ENCODE measurements at regions not wholly inside any gene's neighbourhood (a gene's known extent, or its start where the extent isn't known, plus 50 kb on each side); places are given as distances from the start of the nearest gene placed in this dataset.

DNA sequence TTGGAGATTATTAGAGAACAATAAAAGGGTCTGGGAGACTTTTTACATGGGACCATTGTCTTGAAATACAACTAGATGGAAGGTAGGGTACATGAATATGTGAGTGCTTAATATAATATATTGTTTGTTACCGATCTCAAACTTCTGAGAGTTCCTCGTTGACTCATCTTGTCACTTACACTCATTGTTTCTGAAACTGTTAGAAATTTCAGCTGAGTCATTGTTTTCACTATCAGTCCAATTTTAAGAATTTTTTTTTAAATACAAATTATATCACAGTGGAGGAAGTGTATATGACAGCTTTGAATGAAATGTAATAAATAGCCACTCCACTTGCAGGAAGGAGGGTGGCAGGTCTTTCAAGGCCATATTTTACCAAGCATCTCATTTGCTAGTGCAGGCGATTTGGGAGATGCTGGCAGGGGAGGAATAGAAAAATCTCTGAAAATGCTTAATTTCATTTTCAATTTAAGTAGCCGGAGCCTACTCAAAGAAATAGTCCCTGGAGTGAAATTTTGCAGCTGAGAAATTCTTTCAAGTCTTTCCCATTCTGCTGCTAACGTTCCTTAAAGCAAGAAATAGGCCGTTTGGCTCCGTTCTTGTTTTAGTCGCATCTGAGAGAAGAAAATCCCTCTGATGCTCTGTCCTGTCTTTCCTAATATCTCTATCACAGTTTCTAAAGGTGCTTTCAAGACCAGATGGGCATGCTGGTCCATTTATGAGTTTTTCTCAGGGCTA is 1404.2 kb upstream of the CELF2 start:
- no peak for FAIRE-seq

DNA sequence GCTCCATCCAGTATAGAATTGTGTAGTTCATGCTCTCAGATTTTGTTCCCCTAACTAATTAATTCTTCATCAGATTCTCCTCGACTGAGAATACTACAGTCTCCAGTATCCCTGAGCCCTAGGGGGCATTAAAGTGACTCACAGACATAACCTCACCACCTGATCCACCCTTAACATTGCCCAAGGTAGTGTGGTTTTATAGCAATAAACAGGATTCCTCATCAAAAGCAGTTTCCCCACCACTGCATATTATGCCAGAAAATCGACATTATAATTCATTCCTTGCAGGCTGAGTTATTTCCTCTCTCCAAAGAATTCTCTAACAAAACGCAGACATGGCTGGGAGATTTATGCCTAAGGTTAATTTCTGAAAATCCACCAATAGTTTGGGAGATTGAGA is 1402.5 kb upstream of the CELF2 start:
- no peak for FAIRE-seq

DNA sequence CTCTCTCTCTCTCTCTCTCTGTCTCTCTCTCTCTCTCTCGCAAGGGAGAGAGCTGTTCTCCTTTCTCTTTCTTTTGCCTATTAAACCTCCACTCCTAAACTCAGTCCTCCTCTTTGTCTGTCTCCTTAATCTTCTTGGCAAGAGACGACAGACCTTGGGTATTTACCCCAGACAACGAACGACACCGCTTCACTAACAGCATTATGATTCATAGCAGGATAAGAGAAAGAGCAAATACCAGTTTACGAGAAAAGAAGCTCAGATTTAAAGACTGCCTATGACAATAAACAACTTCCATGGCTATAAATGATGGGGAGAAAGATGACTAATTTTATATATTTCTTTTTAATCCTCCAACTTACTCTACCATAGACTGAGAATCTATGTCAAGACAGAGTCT is 1396.5 kb upstream of the CELF2 start:
- no peak for FAIRE-seq

DNA sequence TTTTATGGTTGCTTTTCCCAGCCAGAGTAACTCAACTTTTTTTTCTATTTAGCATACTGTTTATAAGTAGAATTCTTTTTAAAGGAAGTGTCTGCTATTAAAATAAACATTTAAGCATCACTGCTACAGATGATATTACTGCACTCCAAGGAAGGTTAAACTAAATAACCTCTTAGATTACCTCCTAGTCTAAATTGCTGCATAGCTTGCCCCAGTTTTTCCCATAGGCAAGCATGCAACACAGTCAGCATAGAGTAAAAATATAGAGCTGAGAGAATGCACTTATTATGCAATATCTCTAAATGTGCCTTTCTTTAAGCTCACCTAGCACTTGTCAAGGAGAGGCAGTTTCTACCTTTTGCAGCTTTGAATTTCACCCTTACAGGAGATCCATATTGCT is 1392.4 kb upstream of the CELF2 start:
- no peak for FAIRE-seq

DNA sequence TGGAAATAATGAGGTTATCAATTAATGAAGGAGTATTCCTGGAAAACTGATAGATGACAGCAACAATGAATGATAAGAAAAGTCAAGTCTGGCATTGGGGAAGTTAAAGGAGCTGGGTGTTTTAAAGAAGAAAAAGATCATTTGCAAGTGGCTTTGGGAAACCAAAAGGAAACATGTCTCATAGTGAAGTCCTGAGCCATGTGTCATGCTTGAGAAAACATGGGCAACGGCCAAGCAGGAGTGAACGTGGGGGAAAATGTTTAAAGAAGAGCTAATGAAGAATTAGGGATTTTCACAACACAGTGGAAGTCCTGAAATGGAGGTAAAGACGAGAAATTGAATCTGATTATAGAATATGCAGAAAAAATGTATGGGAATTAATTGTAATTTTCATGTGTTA is 1383.2 kb upstream of the CELF2 start:
- FAIRE-seq: no peak

DNA sequence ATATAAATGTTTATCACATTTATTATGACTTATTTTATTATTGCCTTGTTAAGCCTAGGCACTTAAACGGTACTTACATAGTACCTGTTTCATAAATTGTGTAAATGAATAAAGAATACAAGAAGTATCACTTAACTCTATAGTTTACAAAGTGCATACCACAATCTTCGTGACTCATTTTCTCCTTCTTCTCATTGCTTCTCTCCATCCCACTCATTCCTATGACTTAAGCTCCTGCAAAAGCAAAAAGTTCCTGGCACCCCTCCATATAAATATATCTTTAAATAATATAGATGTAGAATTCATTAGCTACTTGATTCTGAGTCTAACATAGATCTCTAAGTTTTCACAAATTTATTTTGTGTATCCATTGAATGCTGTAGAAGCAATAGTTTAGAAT is 1382.0 kb upstream of the CELF2 start:
- no peak for FAIRE-seq

DNA sequence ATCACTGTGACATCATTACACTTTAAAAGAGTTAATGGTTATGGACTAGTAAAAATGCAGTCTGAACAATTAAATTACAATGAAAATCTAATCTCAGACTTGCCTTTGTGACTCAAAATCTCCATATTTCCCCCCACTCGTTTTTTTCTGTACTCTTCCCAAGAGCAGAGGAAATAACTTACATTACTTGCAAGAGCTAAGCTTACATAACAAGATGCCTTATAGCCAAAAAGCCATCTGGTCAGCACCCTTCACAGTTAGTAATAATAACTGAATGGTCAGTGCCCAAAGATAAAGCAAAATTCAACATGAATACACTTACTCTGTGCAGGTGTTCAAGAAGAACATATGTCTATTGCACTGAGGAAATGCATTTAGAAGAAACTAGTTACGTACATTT is 1381.5 kb upstream of the CELF2 start:
- no peak for FAIRE-seq

DNA sequence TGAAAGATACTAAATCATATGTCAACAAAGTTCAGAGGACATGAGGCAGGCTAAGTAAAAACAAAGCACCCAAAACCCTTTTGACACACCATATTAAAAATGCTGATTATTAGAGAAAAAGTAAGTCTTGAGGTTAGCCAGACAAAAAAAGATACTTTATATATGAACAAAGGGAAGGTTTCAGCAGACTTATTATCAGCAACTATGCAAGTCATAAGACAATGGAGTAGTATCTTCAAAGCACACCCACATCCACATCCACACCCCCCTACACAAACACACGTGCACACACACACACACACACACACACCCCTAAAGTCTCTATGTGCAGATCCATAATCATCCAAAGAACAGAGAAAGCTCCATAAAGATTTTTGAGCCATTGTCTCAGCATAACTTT is 1373.9 kb upstream of the CELF2 start:
- FAIRE-seq: no peak

DNA sequence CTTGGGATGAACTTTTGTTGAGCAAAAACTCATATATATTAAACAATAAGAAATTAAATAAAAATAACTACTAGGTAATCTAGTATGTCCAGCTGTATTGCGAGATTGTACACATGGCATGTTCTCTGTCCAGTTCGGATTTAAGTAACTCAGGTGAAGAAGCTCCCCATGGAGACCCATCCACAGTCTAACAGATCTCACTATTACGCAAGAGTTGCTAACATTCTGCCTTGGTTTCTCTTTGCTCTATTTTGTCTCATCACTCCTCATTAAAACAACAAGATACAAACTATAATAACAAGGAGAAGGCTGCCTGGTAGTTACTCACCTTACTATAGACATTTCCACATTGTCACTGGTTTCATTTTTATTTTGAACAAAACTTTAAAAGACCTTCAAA is 1372.3 kb upstream of the CELF2 start:
- FAIRE-seq: no peak

DNA sequence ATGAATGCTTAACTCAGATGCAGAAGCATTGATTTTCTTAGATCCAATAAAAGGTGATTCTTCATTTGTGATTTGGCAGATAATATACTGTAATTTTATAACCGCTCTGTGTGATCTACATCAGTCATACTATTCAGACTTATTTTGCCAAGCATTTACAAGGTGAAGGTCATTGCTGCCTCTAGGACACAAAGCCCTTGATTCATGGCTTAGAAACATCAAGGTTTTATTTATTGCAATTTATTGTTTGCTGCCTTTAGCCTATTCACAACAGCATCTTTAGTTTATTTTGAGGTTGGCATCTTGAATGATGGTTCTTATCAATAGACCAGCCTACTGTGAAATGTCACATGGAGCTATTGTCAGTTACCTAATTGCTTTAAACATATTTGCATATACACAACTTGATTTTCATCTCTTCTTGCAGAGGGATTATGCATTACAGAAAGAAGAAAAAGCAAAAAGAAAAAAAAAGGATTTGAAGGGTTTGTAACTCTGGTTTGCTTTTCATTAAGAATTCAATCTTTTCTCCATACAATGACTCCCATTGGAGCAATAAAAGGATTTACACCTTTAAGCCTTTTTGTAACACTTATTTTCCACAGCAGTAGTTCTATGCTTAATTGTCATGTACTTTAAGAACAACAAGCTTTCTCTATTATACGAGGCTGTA is 1371.6 kb upstream of the CELF2 start:
- no peak for FAIRE-seq

DNA sequence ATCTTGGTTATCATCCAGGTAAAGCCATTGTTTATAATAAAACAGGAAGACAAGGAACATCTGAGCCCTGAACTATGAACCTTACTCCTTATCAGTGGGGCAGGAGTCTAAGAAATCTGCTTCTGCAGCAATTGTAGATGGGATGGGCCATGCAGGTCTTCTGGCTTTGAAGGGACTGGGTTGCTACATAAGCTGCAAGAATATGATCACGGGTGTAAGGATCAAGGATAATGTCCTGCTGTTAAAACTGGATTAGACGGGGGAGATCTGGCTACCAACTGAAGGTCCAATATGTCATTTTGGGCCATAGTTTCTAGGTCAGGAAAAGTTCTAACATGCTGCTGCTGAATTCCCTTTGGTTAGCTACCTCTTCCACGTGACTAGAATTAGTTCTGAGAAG is 1363.4 kb upstream of the CELF2 start:
- FAIRE-seq: no peak

DNA sequence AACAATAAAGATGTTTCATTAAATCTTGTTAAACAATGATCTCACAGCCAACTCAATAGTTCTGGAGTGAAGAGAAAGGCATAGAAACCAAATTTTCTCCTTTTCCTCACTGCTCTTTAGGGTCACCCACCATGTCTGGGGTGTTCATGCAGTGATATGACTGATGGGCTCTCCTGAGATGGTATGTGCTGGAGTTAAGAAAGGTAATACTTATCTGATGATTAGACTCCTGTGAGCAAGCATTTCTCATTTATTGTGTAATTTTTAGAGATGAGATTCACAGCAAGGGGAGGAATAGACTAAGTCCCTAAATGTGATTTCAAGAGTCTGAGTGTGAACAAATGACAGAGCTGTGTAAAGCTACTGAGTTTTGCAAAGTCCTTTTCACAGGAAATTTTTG is 1361.3 kb upstream of the CELF2 start:
- no peak for FAIRE-seq

DNA sequence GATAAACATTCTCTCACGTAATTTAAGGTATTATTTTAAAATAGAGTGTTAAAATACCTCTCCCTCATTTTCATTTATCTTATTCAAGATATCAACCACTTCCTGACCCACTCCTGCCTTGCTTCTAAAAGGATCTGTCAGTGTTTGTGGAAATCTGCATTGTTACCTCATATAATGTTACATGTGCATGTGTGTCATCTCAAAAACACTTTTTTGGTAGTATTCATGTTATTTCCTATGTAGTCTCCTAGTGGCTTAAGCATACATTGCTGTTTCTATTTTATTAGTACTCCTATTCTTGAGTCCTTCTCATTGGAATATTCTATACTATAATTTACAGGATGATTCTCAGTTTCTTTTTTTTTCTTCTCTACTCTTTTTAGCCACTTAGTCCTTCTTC is 1360.7 kb upstream of the CELF2 start:
- no peak for FAIRE-seq

DNA sequence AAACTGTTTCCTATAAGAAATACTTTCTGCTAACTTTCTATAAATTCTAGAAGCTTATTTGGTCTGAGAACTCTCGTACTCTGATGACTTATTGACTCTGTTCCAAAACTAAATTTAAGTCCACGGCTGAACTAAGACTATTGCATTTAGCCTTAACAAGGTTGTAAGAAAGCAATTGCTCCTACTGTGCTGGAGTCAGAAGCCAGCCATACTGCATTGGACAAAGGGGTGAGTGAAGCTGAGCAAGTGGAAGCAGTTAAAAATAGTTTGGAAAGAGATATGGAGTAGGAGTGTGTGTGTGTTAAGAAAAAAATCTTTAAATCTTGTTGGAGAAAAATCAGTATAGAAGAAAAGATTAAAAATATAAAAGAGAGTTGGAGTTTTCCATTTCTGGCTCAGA is 1360.1 kb upstream of the CELF2 start:
- FAIRE-seq: no peak

DNA sequence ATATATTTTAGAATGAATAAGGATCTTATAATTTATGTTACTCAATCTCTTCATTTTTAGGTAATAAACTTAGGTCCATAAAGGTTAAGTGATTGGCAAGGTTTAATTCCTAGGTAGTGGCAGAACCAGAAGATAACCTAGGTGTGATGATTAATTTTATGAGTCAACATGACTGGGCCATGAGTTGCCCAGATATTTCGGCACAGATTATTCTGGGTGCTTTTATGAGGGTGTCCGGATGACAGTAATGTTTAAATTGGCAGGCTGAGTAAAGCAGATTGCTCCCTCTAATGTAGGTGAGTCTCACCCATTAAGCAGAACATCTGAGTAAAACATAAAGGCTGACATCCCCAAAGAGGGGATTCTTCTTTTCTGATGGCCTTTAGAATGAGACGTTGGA is 1349.3 kb upstream of the CELF2 start:
- FAIRE-seq: no peak

DNA sequence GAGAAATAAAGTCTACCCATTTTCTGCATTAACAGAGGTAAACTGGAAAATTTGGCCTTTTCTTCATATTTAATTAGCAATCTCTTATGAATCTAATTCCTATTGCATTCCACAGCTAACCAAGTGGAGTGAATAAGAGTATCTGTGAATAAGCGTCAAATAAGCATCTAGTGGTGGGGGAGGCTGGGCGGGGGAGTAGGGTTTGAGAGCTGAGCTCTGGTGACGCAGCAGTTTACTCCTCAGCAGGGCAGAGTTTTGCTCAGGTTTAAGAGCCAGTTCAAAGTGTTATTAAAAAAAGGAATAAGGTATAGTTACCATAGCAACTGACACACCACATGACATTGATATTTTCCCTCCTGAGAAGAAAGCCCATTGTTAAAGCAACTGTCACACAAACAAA is 1346.8 kb upstream of the CELF2 start:
- FAIRE-seq: no peak

DNA sequence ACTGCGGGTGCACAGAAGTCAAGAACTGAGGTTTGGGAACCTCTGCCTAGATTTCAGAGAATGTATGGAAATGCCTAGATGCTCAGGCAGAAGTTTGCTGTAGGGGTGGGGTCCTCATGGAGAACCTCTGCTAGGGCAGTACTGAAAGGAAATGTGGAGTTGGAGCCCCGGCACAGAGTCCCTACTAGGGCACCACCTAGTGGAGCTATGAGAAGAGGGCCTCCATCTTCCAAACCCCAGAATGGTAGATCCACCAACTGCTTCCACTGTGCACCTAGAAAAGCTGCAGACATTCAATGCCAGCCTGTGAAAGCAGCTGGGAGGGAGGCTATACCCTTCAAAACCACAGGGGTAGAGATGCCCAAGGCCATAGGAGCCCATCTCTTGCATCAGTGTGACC is 1336.0 kb upstream of the CELF2 start:
- FAIRE-seq: no peak

DNA sequence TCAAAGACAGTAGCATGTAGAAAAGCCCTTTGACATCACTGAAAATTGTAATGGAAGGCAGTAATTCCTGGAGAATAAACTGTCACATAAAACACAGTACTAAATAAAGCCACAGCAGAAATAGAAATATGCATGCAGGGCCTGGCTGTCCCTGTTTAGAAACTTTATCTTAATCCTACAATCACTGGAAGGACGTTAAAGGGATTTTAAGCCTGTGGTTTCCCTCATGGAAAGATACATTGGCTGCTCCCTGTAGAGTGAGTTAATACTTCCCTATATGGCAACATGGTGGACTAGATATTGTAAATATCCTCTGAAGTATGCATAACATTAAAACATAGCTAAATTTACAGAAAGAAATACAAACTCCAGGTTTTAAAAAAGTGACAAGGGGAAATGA is 1334.9 kb upstream of the CELF2 start:
- FAIRE-seq: no peak

DNA sequence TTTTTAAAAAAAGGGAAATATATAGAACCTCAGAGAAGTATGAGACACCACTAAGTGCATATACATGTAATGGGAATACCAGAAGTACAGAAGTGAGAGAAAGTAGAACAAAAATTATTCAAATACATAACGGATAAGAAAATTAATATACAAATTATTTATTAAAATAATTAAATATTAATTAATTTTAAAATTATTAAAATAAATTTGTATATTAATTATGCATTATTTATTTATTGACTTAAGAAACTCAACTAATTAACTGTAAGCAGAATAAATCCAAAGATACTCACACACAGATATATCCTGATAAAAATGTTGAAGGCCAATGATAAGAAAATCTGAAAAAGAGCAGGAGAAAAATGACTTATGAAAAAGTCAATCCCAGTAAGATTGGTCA is 1333.5 kb upstream of the CELF2 start:
- no peak for FAIRE-seq

DNA sequence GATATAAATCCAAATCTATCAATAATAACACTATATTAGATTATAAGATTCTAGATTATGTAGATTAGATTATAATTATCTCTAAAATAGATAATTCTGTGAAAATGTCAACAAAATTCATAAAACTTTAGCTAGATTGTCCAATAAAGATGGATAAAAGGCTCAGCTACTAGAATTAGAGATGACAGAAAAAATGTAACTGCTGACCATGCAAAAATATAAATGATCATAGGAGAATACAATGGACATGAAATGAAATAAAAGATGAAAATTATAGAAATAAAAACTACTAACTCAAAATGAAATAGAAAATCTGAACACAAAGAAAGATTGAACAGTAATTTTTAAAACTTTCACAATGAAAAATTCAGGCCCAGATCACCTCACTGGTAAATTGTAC is 1332.1 kb upstream of the CELF2 start:
- FAIRE-seq: no peak

DNA sequence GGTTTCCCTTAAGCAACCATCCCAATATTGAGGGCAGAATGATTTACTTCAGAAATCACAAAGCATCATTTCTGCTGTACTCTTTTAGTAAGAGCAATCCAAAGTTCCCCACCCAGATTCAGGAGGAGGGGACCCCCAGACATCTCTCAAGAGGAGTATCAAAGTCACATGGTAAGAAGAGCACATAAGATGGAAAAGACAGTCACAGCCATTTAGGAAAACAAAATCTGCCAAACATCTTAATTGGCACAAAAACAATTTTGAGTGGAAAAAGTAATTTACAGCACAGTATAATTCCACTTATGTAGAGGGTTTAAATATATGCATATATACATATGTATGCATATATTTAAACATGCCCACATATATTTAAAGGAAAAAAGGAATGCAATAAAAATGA is 1329.0 kb upstream of the CELF2 start:
- FAIRE-seq: no peak

DNA sequence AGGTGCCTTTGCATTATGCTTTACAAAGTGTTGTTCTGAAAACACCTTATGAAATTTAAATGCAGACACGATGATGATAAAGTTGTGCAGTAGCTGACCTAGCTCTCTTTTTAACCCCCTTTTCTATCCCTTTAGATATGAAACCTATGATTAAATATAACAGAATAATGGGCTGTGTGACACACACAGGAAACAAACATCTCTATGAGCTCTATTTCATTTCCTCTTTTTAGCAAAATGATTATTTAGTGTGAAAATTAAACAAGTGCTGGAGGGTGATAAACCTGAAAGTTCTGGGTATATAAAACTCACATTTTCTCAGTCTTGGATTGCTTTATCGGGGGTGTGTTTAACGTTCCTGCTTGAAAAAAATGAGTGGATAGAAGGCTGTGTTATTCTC is 1310.5 kb upstream of the CELF2 start:
- FAIRE-seq: no peak

DNA sequence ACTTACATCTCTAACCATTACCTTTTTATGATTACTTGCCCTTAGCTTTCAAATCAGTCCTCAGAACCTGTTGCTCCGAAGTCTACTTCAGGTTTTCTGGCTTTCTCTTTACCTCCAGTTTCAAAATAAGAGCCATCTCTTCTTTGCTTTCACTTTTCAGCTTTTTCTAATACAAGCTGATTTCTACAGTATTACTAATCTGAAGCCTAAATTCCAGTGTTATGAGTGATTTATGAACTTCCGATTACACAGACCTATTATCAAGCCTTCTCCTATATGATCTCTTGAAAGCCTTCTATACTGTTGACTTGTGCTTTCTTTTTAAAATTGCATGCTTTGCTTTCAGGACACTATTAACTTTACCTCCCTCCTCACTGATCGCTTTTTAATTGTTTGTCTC is 1307.8 kb upstream of the CELF2 start:
- FAIRE-seq: no peak

DNA sequence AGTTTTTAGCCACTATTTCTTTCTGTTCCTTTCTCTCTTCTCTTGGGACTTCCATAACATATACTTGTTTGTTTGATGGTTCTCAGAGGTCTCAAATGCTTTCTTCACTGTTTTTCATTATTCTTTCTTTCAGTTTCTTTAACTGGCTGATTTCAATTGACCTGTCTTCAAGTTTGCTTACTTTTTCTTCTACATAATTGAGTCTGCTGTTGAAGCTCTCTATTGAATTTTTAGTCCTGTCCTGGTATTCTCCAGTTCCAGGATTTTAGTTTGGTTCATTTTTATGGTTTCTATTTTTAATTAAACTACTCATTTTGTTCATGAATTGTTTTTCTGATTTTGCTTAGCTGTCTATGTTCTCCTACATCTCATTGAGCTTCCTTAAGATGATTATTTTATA is 1305.3 kb upstream of the CELF2 start:
- FAIRE-seq: no peak

DNA sequence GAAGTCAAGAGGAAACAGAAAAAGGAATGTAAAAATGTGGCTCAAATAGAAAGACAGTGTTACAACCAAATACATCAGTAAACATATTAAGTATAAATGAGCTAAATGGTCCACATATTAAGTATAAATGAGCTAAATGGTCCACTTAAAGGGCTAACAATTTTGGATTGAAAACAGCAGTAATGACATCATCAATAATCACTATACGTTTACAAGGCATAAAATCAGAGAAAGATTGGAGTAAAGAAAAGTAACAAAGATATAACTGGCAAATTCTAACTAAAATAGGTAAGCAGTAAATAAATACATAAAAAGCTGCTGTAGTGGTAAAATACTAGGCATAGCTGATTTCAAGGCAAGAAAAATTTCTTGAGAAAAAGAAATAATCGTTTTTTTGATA is 1298.4 kb upstream of the CELF2 start:
- FAIRE-seq: no peak
